Breast epithelium (tissue), 3 donors: ENCODE measurements at regions not wholly inside any gene's neighbourhood (a gene's known extent, or its start where the extent isn't known, plus 50 kb on each side); places are given as distances from the start of the nearest gene placed in this dataset.

Experiments
- POLR2A ChIP-seq: fragments of 450-650 bp; IDR thresholded peaks from one replicate; pipeline ENCODE4 v1.6.1; 2016; ENCODE audit warnings: antibody characterized with exemption, mild to moderate bottlenecking, moderate library complexity
- TF ChIP-seq, protein P1 (sequence below), 3 donors: fragments of 450-650 bp; IDR thresholded peaks; one replicate each; pipeline ENCODE4 v1.5.1; 2016 to 2017; ENCODE audit warnings: antibody characterized with exemption in 3 of 3, mild to moderate bottlenecking in 3 of 3, moderate library complexity in 3 of 3

DNA sequence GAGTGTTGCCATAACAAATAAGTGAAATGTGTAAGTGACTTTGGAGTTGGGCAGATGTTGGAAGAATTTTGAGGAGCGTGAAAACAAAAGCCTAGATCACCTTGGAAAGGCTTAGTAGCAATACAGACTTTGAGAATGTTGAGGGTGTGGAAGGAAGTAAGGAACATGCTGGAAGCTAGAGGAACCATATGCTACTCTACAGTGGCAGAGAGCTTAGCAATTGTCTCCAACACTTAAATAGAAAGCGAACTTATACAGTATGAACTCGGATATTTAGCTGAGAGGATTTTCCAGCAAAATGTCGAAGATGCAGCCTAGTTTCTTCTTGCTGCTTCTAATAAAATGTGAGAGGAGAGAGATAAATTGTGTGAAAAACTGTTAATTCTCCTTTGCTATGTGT is 271.2 kb downstream of the ADRA2A start:
- no peak for TF ChIP-seq POLR2A
- TF ChIP-seq, protein P1, sequence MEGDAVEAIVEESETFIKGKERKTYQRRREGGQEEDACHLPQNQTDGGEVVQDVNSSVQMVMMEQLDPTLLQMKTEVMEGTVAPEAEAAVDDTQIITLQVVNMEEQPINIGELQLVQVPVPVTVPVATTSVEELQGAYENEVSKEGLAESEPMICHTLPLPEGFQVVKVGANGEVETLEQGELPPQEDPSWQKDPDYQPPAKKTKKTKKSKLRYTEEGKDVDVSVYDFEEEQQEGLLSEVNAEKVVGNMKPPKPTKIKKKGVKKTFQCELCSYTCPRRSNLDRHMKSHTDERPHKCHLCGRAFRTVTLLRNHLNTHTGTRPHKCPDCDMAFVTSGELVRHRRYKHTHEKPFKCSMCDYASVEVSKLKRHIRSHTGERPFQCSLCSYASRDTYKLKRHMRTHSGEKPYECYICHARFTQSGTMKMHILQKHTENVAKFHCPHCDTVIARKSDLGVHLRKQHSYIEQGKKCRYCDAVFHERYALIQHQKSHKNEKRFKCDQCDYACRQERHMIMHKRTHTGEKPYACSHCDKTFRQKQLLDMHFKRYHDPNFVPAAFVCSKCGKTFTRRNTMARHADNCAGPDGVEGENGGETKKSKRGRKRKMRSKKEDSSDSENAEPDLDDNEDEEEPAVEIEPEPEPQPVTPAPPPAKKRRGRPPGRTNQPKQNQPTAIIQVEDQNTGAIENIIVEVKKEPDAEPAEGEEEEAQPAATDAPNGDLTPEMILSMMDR (IDR thresholded peaks at IDR 0.05) = no peak
